HG02943 (cell line): ENCODE measurements at regions not wholly inside any gene's neighbourhood (a gene's known extent, or its start where the extent isn't known, plus 50 kb on each side); places are given as distances from the start of the nearest gene placed in this dataset.
"Not testable (repeated sequence)": the region's sequence is repeated elsewhere in the genome, so short reads cannot be mapped to it uniquely, and the experiment has no call there.

Experiments
- ATAC-seq: cut with Tn5 transposase; IDR thresholded peaks from one replicate; pipeline ENCODE4 v1.9.1; 2021; ENCODE audit warnings: mild to moderate bottlenecking, low read depth, moderate library complexity; ENCODE audit not compliant: unreplicated experiment

- no peak for ATAC-seq
Measured at GRCh38 chr7:156058248-156058647, 246.0 kb upstream of the SHH start.

GRCh38 chr7:156056534-156056933 is 244.3 kb upstream of the SHH start:
- ATAC-seq, result no peak

- ATAC-seq, result no peak
Measured at GRCh38 chr7:156055206-156055822, 243.1 kb upstream of the SHH start.

- ATAC-seq, result no peak
Measured at GRCh38 chr7:156051884-156052283, 239.6 kb upstream of the SHH start.

GRCh38 chr7:156050636-156051569 is 238.6 kb upstream of the SHH start:
- no peak for ATAC-seq

GRCh38 chr7:156049366-156049765 is 237.1 kb upstream of the SHH start:
- no peak for ATAC-seq

GRCh38 chr7:156046031-156046560 is 233.8 kb upstream of the SHH start:
- no peak for ATAC-seq

- ATAC-seq, result no peak
Measured at GRCh38 chr7:156043416-156044178, 231.3 kb upstream of the SHH start.

GRCh38 chr7:156041398-156041797 is 229.1 kb upstream of the SHH start:
- ATAC-seq, result no peak

GRCh38 chr7:156039971-156040677 is 227.9 kb upstream of the SHH start:
- no peak for ATAC-seq

- no peak for ATAC-seq
Measured at GRCh38 chr7:156039194-156039593, 226.9 kb upstream of the SHH start.

- ATAC-seq, result no peak
Measured at GRCh38 chr7:156038345-156038744, 226.1 kb upstream of the SHH start.

- ATAC-seq, result no peak
Measured at GRCh38 chr7:156036153-156036552, 223.9 kb upstream of the SHH start.

GRCh38 chr7:156035387-156035786 is 223.1 kb upstream of the SHH start:
- not testable (repeated sequence) for ATAC-seq

GRCh38 chr7:156034397-156034796 is 222.1 kb upstream of the SHH start:
- ATAC-seq, result peak; percentile 65

- no peak for ATAC-seq
Measured at GRCh38 chr7:156032973-156033372, 220.7 kb upstream of the SHH start.

- no peak for ATAC-seq
Measured at GRCh38 chr7:156031679-156032478, 219.6 kb upstream of the SHH start.

GRCh38 chr7:156029460-156030007 is 217.3 kb upstream of the SHH start:
- ATAC-seq, result no peak

- ATAC-seq, result no peak
Measured at GRCh38 chr7:156028521-156028920, 216.3 kb upstream of the SHH start.
